ENCODE measurements at regions not wholly inside any gene's neighbourhood (a gene's known extent, or its start where the extent isn't known, plus 50 kb on each side); places are given as distances from the start of the nearest gene placed in this dataset.
A peak's percentile ranks its signal among the peaks of the same experiment; 100 is the strongest.

DNA sequence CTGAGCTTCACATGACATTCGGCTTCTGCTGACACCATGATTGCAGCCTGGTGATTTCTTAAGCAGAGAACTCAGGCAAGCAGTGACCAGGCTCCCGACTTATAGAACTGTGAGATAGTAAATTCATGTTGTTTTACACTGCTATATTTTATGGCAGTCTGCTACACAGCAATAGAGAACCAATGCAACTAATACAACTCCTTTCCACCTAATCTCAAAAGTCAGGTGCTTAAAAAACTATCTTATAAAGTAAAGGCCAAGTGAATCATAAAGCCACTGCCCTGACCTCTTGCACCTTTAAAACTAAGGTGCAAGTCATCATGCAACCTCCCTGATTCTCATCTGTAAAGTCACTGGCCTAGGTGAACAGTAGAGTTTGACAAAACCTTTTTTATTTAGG lies 95.3 kb upstream of the GLS start:
- no peak for FAIRE-seq

DNA sequence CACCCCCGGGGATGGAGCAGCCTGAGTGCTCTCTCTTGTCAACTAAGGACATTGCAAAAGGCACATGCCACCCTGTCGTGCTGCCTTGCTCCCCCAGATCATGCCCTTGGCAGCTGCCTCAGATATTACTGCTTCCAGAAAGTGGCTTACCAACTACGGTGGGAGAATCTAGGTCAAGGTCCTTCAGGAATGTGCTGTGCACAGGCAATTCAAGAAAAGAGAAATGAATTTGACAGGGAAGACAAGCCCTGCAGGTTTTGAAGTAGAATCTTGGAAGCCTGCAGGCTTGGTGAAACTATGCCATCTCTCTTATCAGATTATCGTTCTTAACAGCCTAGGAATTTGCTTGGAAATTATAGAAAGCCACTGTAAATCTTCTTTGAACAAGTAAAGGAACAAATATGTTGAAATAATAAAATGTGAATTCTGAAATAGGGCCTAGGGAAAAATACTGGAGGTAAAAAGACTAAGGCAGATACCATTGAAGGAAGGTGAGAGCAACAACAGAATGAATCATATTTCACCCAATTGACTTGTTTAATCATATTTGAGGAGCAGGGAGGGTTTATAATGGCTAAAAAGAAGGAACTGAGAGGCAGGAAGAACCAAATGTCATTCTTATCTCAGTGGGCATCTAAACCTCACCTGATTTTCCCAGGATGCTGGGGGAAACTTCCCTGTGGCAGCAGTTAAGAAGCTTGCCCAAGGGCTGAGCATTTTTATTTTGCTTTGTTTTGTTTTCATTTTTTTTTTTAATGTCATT lies 94.0 kb upstream of the GLS start:
- FAIRE-seq: no peak

DNA sequence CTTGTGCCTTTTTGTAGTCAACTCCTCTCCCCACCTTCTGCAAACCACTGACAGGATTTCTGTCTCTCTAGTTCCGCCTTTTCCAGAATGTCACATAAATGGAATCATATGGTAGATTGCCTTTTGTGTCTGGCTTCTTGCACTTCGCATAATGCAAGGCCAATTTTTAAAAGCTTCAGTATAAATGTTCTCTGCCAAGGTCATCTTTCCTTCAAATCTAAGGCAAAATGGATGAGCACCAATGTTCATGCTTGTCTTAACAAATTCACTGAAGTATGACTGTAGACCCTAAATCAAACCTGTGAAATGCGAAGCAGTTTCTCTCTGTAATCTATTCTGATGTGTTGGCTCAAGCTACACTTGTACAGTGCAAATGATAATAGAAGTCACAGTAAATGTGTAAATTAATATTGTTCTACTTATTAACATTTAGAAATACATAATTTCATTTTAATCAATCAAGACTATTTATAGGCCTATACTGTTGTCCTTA lies 92.8 kb upstream of the GLS start:
- no peak for FAIRE-seq

DNA sequence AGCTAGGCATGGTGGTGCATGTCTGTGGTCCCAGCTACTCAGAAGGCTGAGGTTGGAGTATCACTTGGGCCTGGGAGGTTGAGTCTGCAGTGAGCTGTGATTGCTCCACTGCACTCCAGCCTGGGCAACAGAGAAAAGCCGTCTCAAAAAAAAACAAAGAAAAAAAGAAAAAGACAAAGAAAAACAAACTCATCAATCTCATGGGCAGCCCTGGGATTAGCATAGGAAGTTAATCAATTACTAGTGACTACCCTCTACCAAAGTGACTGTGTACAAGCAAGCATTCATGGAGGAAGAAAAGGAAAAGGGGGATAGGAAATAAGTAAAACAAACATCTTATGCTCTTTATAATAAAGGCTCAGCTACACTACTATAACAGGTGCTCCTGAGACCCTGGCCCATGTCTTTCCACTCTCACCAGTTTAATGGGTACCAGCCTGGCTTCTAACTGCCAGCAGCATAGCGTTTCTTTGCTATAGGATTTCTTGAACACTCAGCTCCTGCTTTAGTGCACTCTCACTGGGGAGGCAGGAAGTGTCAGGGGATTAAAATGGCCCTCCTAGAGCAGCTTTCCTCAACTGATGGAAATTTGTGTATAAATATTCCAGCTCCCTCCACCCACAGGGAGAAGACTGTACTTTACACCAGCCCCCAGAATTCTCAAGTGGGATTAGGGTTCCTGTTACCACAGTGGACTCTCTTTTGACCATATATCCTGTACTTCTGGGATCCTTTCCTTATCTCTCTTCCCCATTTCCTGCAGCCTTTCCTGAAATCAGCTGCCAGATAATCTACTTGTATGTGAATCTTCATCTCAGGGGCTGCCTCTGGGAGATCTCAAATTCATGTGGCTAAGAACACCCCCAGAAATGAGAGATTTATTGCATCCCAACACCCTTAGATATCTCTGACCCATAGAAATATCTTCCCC lies 91.3 kb upstream of the GLS start:
- FAIRE-seq: no peak

DNA sequence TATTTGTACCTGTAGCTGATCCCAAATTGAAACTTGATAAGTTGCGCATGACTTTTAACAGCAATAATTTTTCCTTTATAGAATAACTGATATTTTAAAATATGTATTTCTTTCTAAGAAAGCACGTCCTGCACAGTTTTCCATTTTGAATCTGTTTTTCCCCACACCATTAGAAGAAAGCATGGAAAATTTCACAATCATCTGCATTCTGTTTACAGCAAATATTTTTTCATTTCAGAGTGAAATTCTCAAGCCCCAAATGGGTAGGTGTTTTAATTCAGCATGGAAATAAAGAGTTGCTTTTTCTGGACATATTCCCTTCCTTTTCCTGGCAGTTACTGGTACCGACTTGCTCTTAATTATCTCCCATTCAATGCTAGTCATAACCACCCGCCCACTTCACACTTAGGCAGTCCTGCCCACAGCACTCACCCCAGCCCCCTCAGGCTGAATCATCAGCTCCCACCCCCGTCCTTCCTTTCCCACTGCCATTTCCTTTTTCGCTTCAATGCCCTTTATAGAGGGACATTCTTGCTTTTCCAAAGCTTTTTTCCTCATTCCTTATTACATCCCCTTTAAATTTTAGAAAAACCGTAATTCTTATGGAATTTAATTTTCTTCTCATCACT lies 89.2 kb upstream of the GLS start:
- FAIRE-seq: no peak

DNA sequence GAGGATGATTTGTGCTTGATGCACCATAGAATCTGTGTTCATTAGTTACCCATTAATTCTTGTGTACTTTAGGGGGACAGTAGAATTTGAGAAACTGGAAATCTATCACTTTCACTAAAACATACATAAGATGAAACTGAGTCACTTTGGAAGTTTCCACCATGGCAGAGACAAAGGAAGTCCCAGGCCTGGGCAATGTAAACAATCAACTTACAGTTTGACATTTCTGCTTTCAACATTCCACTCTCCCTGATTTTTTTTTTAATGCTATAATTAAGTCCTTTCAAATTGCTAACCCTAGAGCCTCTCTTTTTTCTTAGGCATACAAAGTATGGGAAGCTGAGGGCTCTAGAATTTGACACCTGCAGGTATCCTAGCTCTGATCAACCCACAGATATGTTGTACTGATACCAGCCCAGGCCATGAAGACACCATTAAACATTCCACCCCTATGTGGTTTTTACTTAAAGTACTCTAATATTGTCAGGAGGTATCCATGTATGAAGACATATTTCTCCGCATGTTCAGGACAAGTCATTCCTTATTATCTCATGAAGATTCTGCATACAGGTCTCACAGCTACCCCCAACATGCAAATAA lies 88.5 kb upstream of the GLS start:
- no peak for FAIRE-seq

DNA sequence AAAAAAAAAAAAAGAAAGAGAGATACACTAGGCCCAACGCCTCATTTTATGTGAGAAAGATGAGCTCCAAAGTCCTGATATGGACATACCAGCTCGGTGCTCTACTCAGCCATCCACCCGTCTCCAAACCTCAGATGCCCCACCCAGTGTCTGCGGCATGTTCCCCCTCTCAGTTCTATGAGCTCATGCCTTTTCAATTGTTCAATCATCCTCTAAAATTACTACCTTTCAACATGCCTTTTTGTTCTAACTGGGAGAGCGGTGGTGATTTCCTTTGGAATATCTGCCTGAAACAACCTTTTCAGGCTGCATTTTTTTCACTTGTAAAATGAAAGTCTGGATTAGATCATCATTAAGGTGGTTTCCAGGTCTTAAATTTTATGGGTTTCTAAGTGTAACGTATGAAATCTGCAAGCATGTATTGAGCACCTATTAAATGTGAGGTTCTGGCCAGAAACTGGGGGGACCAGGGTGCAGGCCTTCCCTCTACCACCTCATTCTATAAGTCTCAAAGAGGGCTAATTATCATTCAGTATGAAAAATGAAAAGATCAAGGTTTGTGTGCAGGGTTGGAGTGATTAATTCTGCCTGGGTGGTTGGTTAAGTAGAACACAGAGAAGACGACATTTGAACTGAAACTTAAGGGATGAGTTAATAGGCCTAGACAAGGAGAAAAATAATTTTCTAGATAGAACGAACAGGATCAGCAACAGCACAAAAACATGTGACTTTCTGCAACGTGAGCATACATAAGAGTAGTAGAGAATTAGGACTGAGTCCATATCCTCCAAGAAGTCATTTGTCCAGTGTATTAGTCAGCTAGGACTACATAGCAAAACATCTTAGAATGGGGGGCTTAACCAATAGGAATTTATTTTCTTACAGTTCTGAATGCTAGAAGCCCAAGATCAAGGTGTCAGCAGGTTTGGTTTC lies 87.4 kb upstream of the GLS start:
- FAIRE-seq: no peak

DNA sequence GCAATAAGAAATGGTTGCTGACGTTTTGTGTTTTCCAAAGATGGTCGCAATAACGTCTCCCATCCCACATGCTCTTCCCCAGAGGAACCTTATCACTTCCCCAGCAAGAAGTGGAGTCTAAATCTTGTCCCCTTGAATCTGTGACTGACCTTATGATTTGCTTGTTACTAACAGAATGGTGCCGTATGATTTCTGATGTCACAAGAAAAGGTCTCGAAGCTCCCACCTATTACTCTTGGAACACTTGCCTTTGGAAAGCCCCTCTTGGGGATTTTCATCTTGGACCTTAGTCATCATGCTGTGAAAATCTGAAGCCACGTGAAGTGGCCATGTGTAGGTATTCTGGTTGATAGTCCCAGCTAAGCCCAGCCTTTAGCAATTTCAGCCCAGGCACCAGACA lies 86.2 kb upstream of the GLS start:
- FAIRE-seq: no peak

DNA sequence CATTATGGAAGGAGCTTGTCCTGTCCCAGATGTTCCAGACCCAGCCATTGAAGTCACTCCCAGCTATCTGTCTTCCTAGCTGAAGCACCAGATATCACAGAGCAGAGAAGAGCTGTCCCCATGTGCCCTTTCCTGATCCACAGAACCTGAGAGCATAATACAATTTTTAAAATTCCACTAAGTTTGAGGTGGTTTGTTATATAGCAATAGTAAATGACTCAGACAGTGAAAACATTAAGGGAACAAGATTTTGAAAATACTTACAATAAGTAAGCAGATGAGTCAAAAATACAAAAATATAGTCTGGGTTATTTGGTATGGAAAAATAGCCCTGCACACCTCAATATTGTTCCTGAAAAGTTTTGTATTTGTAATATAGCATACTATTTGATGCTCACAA lies 85.8 kb upstream of the GLS start:
- no peak for FAIRE-seq

DNA sequence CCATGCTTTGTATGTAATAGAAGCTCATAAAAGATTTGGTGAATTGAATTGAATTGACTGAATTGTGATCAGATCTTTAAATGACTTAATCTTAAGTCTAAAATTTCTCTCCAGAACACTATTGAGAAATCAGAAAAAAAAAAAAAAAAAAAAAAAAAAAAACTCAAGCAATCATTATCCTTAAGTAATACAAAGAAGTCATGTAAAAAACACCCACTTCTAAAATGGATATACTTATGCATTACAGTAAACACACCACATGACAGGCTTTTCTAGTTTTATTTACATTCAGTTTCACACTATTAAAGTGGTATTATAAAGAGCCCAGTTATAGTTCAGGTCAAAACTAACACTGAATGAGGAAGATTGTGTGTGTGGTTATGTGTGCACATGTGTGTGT lies 84.9 kb upstream of the GLS start:
- FAIRE-seq: no peak

DNA sequence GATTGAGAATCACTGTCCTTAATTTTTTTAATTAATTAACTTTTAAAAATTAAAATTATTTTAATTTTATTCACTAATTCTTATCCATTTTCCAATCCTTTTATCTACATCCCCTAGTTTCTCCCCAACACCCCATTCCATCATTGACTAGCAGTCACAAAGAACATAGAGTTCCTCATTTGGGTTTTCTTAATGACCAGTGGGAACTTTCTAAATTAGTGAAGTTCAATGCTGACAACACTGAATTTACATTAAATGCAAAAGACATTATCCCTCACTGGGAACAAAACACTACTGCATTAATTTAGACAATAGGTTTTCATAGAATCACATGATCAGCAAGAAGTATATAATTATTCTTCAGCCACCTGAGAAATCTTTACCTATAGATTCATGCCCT lies 80.6 kb upstream of the GLS start:
- FAIRE-seq: no peak

DNA sequence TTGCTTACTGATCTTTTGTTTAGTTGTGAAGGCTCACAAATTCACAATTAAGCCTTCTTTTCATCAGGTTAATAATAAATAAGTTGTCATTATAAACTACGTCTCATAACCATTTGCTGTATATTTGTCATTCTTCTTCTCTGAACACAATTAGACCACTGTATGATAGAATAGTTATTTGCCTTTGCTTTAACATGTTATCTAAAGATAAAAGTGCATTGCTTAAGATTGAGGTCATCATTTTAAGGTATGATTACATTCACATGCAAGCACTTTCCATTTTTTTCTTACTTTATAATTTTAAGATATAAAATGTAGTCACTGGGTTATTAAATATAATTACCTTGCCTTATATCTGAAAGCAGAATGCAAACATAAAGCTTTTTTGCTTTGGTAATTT lies 80.1 kb upstream of the GLS start:
- no peak for FAIRE-seq

DNA sequence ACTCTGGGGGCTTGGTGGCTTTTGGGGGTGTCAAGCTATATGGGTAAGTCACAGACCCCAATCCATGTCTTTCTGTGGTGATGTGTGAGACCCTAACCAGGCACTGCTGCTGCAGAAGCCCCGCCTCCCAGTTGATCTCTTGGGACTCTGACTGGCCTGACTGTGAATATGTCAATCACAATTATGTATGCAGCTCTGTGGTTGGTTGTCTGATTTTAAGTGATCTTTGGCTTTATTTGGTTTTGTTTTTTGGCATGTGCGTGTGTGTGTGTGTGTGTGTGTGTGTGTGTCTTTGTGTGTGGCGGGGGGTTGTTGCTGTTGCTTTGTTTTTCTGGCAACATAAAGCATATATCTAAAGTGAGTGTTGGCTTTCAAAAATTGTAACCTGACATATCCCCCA lies 78.5 kb upstream of the GLS start:
- FAIRE-seq: no peak

DNA sequence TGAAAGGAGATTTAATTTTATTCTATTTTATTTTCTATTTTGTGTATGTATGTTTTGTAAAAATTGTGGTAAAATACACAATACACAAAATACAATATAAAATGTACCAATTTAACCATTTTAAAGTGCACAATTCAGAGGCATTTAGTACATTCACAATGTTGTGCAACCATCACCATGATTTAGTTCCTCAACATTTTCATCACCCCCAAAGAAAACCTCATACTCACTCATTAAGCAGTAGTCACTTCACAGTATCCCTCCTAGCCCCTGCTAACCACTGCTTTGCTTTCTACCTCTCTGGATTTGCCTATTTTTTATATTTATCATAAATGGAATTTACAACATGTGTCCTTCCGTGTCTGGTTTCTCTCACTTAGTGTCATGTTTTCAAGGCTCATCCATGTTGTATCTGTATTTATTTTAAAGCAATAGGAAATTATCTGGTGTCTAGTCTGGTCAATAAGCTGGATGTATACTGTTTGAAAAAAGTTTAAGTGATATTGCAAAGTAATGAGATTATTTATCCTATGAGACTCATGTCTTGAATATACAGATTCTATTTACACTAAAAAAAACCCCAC lies 77.9 kb upstream of the GLS start:
- no peak for FAIRE-seq

DNA sequence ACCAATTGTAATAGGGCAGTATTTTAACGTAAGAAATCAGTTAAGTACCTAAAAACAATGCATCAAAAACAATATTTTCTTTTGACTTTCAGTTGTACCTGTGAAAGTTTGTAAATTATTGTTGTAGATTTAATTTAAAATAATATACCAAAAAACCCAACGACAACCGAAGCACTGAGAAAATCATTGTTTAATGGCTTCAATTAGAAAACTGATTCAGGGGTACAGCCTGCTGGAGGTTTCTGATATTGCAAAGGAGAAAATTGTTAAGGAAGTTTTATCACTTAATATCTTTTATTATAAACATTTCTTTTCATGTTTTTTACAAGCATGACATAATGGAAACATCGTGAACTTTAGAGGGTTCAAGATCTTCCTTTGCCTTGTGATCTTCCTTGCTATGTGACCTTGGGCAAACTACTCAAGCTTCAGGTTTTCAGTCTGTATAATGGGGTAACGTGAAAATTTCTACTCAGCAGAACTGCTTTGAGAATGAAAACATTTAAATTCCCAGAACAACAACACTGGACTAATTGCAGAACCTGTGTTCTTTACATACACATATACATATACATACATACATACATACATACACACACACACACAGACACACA lies 76.3 kb upstream of the GLS start:
- FAIRE-seq: peak; percentile 88

DNA sequence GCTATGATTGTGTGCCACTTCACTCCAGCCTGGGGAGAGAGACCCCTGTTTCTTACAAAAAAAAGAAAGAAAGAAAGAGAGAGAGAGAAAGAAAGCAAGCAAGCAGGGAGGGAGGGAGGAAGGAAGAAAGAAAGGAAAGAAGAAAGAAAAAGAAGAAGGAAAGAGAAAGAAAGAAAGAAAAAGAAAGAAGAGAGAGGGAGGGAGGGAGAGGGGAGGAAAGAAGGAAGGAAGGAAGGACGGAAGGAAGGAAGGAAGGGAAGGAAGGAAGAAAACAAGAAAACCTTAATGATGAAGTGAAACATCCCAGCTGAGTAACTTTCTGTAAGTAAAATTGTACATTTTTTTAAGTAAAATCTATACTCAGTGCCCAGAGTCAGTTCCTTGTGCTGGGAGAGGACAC lies 75.5 kb upstream of the GLS start:
- FAIRE-seq: no peak

DNA sequence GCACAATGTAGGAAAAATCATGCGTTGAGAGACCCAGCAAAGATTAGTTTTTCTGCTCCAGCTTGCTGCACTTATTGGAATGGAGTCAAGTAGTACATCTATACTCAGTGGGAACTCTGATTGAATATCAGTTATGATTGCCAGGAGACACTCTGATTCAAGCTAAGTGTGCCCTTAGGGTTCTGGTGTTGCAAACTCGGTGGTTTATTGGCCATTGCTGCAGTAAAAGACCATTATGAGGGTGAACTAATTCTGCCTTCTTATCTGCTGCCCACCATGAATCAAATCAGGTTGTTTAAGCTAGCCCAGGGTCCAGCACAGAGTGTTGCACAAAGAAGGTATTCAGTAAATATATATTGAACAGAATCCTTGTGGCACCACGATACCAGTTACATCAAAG lies 74.8 kb upstream of the GLS start:
- FAIRE-seq: no peak

DNA sequence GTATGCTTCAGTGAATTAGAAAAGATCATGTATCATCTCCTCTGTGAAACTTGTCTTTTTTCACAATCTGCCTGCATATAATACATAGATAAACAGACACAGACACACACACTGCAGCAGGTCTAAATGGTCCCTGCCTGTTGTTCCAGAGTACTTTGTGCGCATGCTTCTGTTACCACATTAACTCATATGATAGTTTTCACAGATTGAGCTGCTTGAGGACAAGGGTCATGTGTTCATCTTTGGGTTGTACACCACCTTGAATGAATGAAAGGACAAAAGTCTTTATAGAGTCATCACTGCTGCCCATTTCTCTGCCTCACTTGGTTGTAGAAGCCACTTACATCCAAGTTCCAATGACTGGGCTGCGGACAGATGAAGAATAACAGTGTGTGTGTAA lies 72.7 kb upstream of the GLS start:
- FAIRE-seq: no peak

DNA sequence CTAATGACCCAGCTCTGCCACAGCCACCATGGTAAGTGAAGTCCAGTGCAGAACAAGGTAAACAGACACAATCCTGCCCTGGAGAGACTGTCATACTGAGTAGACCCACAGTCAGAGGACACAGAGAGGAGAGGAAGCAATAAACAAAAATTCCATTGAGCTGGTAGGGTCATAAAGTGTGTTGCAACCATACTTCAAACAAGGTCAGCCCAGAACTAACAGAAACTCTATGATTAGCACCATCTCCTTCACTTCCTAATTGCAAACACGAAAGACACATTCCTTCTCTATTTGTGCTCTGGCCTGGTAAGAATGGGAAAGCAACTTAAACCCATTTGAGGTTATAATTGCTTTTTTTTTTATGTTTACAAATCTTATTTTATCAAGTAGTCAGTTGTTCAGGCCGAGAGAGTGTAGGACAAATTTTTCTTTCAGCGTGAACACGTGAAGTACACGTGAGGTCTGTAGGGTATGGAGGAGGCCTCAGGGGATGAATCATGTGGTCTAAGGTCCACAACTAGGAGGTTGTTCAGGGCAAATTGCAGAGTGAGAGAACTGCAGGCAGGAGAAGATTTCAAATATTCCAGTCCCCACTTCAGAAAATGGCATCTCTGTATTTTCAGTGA lies 71.4 kb upstream of the GLS start:
- FAIRE-seq: no peak

DNA sequence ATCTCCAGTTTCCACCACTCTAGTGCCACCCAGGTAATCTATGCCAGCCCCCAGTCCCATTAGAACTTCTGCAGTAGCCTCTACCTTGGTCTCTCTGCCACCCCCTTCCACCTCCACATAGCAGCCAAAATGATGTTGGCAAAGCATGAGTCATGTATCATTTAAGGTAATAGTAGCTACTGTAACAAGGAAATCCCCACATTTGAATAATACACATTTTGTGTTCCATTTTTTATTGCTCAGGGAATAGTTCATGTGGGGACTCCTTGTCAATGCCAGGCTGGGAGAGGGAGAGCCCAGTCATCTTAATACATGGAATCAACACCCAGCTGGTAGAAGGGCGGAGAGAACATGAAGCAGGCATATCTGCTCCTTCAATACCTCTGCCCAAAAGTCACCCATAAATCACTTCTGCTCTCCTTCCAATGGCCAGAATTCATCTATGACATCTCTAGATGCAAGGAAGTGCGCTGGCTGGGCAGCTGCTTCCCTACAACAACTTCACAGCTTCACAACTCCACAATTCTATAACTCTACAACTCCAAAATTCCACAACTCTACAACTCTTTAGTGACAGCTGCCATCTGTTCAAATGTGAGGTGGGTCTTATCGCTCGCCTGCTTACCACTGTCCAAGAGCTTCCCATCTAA lies 70.6 kb upstream of the GLS start:
- no peak for FAIRE-seq
